Ascending aorta (tissue), 2 donors: ENCODE measurements at regions not wholly inside any gene's neighbourhood (a gene's known extent, or its start where the extent isn't known, plus 50 kb on each side); places are given as distances from the start of the nearest gene placed in this dataset.

Experiments used
- DNase-seq, 2 donors: peaks; one replicate each; pipeline ENCODE4 v3.0.0-alpha.2; 2019; ENCODE audit warnings: low spot score in 2 of 2
- H3K27ac ChIP-seq, 2 donors: fragments of 200-600 bp; sonication (generic); one replicate each; pipeline ENCODE4 v1.5.1; 2016 to 2017; ENCODE audit warnings: mild to moderate bottlenecking in 1 of 2
- H3K27me3 ChIP-seq: fragments of 200-600 bp; sonication (generic); one replicate; pipeline ENCODE4 v1.5.1; 2017
- H3K36me3 ChIP-seq, 2 donors: fragments of 200-600 bp; sonication (generic); one replicate each; pipeline ENCODE4 v1.5.1; 2016
- H3K4me1 ChIP-seq, 2 donors: fragments of 200-600 bp; sonication (generic); one replicate each; pipeline ENCODE4 v1.5.1; 2016 to 2017; ENCODE audit warnings: mild to moderate bottlenecking in 1 of 2
- H3K4me3 ChIP-seq, 2 donors: fragments of 200-600 bp; sonication (generic); one replicate each; pipeline ENCODE4 v1.5.1; 2016 to 2017; ENCODE audit warnings: mild to moderate bottlenecking in 1 of 2
- H3K9me3 ChIP-seq, 2 donors: fragments of 200-600 bp; sonication (generic); one replicate each; pipeline ENCODE4 v1.5.1; 2016
- intact Hi-C: fragments of 100-400 bp; cut with DNase I; formaldehyde crosslinking; loops from one replicate; pipeline ENCODE4 v1.15.1; 2023
- TF ChIP-seq, protein P1 (sequence below), 3 experiments: fragments of 200-600 bp in 2 of 3; fragments of 450-650 bp in 1 of 3; sonication (generic) in 2 of 3; IDR thresholded peaks; one replicate each; pipeline ENCODE4 v1.5.1; 2016 to 2019; ENCODE audit warnings: antibody characterized with exemption in 3 of 3, mild to moderate bottlenecking in 1 of 3, moderate library complexity in 1 of 3

- H3K4me3 ChIP-seq: no peak overlapping the region
- no peaks in the 10 kb centered on the region for H3K4me1 ChIP-seq
- DNase-seq: no peak
- H3K36me3 ChIP-seq: no peaks in the 10 kb centered on the region
- no peak overlapping the region for H3K27ac ChIP-seq
- TF ChIP-seq, protein P1, sequence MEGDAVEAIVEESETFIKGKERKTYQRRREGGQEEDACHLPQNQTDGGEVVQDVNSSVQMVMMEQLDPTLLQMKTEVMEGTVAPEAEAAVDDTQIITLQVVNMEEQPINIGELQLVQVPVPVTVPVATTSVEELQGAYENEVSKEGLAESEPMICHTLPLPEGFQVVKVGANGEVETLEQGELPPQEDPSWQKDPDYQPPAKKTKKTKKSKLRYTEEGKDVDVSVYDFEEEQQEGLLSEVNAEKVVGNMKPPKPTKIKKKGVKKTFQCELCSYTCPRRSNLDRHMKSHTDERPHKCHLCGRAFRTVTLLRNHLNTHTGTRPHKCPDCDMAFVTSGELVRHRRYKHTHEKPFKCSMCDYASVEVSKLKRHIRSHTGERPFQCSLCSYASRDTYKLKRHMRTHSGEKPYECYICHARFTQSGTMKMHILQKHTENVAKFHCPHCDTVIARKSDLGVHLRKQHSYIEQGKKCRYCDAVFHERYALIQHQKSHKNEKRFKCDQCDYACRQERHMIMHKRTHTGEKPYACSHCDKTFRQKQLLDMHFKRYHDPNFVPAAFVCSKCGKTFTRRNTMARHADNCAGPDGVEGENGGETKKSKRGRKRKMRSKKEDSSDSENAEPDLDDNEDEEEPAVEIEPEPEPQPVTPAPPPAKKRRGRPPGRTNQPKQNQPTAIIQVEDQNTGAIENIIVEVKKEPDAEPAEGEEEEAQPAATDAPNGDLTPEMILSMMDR (IDR thresholded peaks at IDR 0.05): no peak
- no peaks in the 10 kb centered on the region for H3K27me3 ChIP-seq
- H3K9me3 ChIP-seq: no peaks in the 10 kb centered on the region
- intact Hi-C loops: no loop called here
Measured at GRCh38 chrX:46279214-46279924, 265.9 kb downstream of the ZNF674 start.

DNA sequence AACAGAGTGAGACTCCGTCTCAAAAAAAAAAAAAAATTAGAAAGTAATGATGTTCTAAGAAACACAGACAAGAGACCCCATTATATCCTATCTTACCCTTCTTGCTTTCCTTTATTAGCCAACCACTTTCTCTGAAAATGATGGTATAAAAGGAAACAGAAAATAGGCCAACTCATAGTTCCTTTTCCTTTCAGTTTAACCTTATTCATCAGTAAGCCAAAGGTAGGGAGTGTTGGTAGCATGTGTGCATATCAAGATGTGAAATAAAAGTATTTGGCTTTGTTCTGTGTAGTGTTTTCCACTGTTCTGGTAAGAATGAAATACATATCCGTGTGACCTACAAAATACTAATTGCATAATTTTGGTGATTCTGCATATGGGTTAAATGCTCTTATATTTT, 266.6 kb downstream of the ZNF674 start:
- TF ChIP-seq, protein P1 (IDR thresholded peaks at IDR 0.05): no peak
- intact Hi-C loops: no loop called here
- Histone ChIP-seq H3K27me3 (no peaks in the 10 kb centered on the region), H3K36me3 (no peaks in the 10 kb centered on the region), H3K4me1 (no peaks in the 10 kb centered on the region), H3K9me3 (no peaks in the 10 kb centered on the region), H3K27ac (no peak overlapping the region), H3K4me3 (no peak overlapping the region)
- no peak for DNase-seq

- DNase-seq: no peak
- Histone ChIP-seq H3K9me3 (no peaks in the 10 kb centered on the region), H3K27ac (no peak overlapping the region), H3K36me3 (no peaks in the 10 kb centered on the region), H3K4me3 (no peak overlapping the region), H3K4me1 (no peaks in the 10 kb centered on the region), H3K27me3 (no peaks in the 10 kb centered on the region)
- intact Hi-C loops: no loop called here
- TF ChIP-seq, protein P1 (IDR thresholded peaks at IDR 0.05): no peak
Measured at GRCh38 chrX:46268412-46268811, 276.8 kb downstream of the ZNF674 start.

DNA sequence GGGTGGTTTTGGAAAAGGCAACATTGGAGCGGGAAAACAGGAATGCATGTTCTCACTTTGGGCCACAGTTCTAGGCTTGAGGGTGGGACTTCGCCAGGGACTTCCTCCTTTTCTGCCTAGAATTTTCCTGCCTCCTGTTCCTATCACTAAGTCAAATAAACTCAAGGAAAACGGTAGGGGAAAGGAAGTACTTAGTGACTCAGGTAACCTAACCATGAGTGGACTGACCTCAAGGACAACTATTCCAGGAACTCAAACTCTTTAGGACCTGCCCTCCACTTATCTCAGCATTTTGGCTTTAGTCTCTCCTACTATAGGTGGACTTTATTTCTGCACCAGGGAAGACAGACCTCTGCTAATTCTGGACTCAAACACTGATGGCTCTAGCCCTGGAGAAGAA, 281.7 kb downstream of the ZNF674 start:
- no peaks in the 10 kb centered on the region for H3K36me3 ChIP-seq
- H3K27me3 ChIP-seq: no peaks in the 10 kb centered on the region
- DNase-seq: no peak
- no peaks in the 10 kb centered on the region for H3K9me3 ChIP-seq
- no peaks in the 10 kb centered on the region for H3K4me1 ChIP-seq
- intact Hi-C loops: no loop called here
- TF ChIP-seq, protein P1 (IDR thresholded peaks at IDR 0.05): no peak
- no peak overlapping the region for H3K27ac ChIP-seq
- H3K4me3 ChIP-seq: no peak overlapping the region

DNA sequence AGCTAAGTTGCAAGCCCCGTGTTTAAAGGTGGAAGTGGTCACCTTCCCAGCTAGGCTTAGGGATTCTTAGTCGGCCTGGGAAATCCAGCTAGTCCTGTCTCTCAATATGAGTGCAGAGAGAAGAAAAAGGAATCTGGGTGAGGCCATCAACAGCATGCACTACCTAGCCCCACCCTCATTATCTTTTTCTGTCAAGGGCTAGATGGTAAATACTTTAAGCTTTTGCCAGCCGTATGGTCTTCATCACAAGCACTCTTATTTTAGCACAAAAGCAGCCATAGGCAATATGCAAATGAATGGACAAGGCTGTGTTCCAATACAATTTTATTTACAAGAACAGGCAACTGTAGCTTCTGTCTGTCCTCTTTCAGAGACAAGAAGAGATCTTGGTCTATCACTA, 282.9 kb downstream of the ZNF674 start:
- Histone ChIP-seq H3K27ac (no peak overlapping the region), H3K36me3 (no peaks in the 10 kb centered on the region), H3K9me3 (no peaks in the 10 kb centered on the region), H3K27me3 (no peaks in the 10 kb centered on the region), H3K4me1 (no peaks in the 10 kb centered on the region), H3K4me3 (no peak overlapping the region)
- TF ChIP-seq, protein P1 (IDR thresholded peaks at IDR 0.05): no peak
- no peak for DNase-seq
- intact Hi-C loops: no loop called here

- TF ChIP-seq, protein P1 (IDR thresholded peaks at IDR 0.05): no peak
- Histone ChIP-seq H3K27me3 (no peaks in the 10 kb centered on the region), H3K4me1 (no peaks in the 10 kb centered on the region), H3K9me3 (no peaks in the 10 kb centered on the region), H3K36me3 (no peaks in the 10 kb centered on the region), H3K27ac (no peak overlapping the region), H3K4me3 (no peak overlapping the region)
- no peak for DNase-seq
- intact Hi-C loops: no loop called here
Measured at GRCh38 chrX:46260499-46260898, 284.7 kb downstream of the ZNF674 start.
